GM19328 (cell line): ENCODE measurements at regions not wholly inside any gene's neighbourhood (a gene's known extent, or its start where the extent isn't known, plus 50 kb on each side); places are given as distances from the start of the nearest gene placed in this dataset.
"Not testable (repeated sequence)": the region's sequence is repeated elsewhere in the genome, so short reads cannot be mapped to it uniquely, and the experiment has no call there.

ENCODE experiments used
- ATAC-seq: cut with Tn5 transposase; IDR thresholded peaks from one replicate; pipeline ENCODE4 v1.9.1; 2021; ENCODE audit warnings: mild to moderate bottlenecking, moderate library complexity; ENCODE audit not compliant: unreplicated experiment

DNA sequence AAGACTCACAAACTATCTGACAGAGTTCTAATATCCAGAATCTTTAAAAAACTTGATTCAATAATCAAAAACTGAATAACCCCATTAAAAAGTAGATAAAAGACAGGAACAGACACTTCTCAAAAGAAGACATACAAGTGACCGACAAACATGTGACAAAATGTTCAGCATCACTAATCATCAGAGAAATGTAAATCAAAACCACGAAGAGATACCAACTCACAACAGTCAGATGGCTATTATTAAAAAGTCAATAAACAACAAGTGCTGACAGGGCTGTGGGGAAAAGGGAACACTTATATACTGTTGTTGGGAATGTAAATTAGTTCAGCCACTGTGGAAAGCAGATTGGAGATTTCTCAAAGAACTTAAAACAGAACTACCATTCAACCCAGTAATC is 138.1 kb upstream of the RASGEF1B start:
- no peak for ATAC-seq

DNA sequence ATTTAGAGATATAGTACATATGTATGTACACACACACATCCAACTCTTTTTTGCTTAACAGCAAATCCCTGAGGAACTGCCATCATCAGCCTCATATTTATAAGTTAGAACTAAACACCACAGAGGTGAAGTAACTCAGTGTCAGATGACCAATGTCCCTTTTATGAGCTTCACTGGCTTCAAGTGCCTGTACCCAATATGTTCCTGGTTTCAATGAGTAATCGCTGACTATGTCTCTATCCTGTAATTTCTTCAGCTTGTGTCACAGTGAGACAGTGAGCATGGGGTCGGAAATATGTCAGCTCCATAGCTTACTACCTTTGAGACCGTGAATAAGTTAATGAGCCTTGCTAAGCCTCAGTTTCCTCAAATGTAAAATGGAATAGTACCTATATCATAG is 136.2 kb upstream of the RASGEF1B start:
- ATAC-seq, result no peak

DNA sequence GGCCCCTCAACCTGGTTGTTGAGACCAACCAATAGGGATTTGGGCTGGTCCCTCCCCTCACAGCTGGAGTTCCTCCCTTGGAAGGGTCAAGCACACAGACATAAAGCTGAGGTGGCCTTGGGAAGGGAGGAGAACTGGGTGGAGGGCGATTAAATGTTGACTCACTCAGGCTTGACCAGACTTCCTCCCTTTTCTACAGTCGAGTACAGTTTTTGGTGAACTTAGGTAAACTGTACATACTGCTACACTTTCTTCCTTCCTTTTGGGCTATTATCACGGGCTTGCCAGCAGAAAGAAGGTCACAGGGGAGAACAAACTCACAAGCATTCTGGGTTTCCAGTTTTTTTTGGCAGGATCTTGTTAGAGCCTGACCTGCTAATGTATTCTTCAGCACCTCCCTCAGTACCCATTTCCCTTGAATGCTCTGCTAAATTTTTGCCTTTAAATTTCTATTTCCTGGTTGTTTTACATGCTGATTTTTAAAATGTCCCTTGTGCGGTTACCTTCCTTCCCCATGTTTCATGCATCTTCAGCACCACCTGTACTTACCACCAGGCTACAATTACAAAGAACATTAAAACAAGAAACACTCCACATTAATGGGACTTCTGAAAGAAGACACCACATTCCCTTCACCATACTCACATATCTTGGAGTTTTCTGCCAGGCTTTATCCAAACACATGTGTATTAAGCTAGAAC is 135.2 kb upstream of the RASGEF1B start:
- ATAC-seq, result no peak

DNA sequence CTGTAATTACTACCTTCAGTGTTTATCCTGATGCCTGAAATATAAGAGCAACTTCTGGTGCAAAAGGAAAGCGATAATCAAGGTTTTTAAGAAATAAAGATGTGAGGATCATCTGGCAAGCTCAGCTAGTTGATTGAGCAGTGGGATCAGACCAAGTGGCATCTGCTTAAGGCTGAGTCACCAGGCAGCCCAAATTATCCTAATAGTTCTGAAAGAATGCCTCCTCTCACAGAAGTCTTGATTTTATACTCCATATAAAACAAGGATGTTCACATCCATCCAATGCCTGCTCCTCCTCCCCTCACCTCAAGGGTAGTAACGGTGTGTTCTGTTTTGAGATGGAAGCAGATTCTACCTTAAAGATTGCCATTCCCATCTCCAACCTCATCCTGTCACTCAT is 134.5 kb upstream of the RASGEF1B start:
- no peak for ATAC-seq

DNA sequence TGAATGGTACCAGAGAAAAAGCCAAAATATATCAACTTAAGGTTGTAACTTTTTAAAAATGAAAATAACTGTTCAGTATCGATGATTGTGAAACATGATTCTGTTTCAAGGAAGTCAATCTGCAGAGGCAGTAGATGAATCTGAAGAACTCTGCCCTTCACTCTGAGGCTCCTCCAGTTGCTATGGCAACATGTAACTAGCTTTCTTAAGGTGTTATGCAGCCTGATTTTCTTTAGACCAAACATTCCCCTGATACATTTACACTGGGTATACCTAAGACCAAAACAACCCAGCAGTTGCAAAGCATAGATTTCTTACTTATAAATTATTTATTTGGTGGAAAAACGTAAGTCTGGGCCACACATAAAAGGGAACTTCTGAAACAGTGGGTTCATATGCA is 133.6 kb upstream of the RASGEF1B start:
- no peak for ATAC-seq

DNA sequence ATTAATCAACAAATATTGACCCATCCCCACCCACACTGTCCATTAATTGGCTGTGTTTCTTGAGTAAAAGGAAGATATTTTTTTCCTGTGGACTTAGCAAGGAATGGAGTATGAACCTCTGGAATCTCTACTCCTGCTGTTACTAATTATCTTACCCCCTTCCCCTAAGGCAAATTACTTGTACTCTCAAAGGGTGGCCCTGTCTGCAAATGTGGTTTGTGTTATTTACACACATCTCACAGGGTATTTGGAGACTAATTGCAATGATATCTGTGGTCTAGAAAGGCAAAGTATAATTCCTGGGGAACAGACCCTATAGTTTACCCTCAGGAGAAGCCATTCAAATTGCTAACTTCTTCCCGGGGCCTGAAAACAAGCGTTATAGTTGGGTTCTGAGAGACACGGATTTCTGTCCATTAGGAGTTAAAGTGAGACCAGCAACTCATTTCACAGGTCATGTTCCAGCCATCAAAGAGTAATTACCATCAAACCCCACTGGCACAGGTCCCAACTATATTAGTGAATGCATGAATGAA is 133.0 kb upstream of the RASGEF1B start:
- no peak for ATAC-seq

DNA sequence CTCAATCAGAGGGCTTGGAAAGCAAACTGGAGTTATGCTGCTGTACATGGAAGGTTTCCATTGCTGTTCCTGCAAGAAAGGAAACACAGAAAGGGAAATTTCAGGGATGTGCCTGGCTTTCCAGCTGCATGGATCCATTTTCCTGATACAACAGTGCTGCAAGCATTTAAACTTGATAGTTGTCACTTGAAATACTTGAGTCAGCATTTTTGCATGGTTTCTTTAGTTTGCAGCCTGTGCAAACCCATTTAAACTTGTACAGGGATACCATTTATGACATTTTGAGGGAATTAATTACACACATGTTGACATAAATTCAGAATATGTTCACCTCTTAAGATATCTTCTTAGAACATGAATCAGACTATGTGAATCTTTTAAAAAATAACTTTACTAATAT is 131.1 kb upstream of the RASGEF1B start:
- no peak for ATAC-seq

DNA sequence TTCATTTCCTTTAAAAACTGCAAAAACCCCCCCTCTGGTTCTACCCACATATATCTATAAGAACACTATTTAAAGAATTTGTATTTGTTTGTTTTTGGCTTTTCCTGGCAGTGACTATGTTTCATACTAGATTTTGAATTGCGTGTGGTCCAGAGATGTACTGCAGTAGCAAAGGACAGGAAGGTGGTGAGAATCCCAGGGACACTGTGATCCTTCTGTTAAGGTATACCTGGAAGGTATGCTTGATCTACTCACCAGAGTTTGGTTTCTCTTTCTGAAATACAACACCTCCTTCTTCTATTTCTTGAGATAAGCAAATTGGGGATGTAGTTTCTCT is 129.6 kb upstream of the RASGEF1B start:
- no peak for ATAC-seq

DNA sequence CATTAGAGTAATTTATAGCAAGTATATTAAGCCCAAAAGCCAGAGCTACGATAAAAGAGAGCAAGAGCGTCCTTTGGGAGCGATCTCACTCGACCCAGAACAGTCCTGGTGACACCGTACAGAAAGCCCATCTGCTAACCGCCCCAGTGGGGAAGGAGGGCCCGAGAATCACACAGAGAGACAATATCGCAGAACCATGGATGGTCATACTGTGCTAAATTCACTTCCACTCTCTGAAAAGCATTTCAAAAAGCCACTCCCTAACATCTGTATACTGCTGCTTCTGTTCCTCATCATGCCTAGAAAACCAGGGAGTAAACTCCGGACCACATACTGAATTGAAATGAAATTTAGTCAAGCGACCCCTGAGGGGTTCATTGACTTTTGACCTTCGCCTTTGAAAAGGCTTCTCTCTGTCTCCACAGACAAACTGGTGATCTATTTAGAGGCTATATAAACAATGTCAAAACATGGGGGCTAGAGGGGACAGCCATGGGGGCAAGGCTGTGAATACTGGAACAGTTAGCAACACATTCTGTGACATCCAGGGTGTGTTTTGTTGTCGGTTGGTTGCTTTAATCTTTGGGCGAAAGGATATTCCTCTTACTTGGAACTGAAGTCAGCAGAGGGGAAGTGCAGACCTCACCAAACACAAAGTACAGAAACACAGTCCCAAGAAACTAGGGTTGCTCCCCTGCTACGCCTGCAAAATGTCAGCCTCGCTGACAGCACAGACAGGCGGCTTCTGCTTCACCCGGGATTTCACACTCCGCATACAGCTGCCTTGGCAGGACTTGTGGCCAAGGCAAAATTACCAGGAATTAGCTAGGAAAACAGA is 129.0 kb upstream of the RASGEF1B start:
- ATAC-seq, result no peak

DNA sequence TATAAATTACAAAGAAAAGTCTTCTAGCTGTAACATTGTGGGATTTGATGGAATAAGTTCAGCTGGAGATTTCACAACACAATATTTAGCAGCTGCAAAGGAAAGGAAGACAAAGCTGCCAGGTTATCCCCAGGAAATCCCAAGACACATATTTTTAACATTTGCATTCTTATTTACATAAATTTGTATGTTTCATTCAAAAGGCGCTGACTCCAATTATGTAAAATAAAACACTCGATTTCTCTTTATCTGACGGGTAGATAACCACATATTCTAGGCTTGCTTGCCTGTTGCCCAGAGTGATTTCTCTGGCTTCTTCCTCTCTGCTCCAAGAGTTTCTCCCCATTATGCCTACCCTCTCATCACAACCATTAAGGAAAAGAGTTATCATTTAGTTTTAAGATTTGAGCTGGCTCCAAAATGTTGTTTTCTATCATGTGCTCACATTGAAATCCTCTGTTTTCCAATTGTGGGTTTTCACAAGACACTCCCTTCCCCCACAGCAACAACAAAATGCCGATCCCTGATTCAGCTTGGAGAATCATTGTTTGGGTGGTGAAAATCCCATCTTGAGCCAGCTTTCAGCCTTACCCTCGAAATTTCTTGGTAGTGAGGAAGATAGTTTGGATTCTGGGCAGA is 128.2 kb upstream of the RASGEF1B start:
- no peak for ATAC-seq

DNA sequence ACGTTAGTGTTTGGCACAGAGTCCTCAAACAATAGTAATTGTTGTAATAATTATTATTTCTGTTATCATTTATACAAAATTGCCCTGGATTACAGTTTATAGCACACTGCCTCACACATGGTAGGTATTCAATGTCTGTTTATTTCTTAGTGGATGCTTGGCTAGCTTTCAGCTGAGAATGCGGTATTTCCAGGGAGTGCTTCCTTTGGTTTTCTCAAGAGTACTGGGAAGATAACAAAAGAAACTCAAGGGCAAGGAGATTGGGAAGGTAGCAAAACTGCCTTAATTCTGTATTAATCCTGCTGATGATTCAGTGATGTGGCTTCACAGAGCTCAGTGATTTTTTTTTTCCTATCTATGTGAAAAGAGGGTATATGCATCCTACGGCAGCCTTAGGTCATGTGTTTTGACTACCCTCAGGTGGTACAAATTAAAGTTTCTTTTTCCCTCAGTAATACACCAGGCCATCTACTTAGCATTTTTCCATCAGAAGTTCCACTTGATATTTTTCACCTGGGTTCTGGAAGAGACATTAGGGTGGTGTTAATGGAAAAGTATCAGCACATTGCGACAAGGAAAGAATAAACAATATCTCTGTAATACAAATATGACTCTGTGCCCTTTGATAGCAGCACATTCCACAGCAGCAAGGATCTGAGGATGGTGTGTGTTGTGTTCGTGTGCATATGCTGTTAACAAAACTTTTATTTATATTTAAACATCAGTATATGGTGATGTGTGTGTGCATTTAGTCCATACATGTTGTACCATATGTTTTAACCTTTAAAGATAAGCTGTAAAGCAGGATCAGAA is 124.3 kb upstream of the RASGEF1B start:
- ATAC-seq, result no peak

DNA sequence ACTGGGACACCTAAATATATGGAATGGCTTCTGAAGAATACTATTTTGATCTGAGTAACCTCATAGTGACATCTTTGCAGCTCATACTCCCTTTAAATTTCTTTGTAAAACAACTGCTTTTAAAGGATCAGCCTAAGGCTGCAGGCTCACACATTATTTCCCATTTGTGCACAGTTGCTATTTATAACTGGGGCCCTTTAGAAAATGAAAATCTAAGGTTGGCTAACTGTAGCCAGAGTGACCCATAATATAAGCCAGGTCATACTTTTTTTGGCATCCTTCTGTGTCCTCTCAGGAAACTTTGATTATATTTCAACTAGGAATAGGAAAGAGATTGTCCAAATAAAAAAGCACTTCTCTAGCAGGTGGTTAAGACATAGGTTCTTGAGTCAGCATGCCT is 123.6 kb upstream of the RASGEF1B start:
- ATAC-seq, result no peak

DNA sequence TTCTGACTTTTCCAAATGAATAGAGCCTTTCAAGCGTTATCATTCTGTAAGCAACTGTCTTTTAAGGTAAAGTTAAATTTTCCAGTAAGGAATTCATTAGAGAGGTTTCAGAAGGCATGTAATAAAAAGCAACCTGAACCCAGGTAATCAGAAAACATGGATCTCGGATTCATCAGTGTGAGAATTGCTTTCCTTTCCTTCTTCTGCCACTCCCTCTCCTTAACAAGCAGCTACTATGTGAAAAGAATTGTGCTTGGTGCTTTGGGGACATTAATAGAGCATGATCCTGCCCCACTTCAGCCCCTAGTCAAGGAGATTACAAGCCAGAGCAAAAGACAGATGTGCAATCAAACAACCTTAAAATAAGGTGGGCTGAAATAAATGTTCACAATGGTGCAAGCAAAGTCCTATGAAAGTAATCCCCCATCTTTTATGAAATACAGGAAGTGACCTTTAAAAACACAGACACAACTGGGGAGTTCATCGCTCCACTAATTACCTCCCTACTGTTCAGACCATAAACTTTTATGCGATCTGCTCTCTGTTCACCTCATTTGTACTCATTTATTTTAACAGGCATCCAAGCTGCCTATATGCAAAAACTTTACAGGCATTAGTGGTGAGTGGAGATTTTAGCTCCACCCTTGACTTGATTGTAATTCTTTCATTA is 122.9 kb upstream of the RASGEF1B start:
- ATAC-seq, result no peak

DNA sequence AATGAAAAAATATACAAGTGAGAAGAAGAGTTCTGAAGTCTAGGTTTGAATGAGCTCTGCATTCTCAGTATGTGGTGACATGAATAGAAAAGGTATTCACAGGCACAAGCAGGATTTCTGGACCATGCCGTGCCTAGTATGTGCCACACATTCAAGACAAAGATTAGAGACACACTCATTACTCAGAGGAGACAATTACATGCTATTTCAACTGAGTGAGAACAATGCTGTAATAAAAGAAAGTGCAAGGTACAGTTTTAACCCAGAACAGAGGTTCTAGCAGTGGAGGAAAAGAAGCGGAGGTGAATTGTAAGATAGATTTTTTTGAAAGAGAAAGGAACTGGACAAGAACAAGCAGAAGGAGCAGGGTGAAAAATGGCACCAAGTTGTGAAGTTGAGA is 121.0 kb upstream of the RASGEF1B start:
- ATAC-seq, result no peak

DNA sequence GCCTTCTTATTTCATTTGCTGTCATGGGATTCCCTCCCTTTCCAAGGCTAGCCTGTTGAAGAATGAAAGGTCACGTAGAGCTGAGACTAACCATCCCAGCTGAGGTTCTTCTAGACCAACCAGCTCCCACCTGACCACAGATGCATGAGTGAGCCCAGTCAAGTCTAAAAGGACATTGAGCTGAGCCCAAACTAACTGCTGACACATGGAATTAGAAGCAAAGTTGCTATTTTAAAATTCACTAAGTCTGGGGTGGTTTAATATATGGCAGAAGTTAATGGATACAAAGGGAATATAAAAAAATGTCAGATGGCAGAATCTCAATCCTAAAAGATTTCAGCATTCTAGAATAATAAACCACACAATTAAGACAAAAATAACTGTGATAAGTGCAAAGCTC is 118.9 kb upstream of the RASGEF1B start:
- ATAC-seq, result no peak

DNA sequence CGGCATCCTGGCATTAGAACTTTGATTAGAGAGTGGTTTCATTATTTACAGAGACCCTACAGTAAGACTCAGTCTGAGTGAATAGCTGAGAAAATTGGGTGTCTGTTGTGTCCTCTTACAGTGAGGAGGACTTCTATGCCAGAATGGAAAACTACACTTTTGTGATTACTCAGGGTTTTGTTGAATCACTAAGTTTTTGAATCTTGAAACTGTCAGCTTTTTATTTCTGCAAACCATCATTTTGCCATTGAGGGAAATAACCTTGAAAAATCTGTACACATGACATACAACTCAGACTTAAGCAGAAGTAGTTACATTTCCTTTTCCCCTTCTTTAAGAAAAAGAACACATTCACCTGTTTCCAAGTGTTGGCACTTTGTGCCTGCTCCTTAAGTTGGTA is 117.6 kb upstream of the RASGEF1B start:
- no peak for ATAC-seq

DNA sequence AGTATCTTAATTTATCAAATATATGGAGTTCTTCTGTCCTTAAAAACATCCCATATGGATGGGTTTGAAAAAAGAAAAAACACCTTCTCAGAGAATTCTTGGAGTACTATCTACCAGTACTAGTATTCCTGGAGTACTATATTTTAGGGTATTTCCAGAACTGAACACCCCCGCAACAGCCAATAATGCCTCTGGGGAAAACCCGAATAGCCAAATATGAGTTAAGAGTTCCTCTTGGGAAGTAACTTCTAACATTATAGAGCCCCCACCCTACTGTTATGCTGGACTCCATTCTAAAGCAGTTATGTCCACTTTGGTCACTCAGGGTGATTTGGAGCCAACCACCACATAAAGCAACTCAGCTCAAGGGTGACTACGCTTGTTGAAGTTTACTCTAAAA is 115.0 kb upstream of the RASGEF1B start:
- no peak for ATAC-seq

DNA sequence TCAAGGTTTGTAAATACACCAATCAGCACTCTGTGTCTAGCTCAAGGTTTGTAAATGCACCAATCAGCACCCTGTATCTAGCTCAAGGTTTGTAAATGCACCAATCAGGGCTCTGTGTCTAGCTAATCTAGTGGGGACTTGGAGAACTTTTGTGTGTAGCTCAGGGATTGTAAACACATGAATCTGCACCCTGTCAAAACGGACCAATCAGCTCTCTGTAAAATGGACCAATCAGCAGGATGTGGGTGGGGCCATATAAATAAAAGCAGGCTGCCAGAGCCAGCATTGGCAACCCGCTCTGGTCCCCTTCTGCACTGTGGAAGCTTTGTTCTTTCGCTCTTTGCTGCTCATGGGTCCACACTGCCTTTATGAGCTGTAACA is 109.3 kb upstream of the RASGEF1B start:
- ATAC-seq, result not testable (repeated sequence)

DNA sequence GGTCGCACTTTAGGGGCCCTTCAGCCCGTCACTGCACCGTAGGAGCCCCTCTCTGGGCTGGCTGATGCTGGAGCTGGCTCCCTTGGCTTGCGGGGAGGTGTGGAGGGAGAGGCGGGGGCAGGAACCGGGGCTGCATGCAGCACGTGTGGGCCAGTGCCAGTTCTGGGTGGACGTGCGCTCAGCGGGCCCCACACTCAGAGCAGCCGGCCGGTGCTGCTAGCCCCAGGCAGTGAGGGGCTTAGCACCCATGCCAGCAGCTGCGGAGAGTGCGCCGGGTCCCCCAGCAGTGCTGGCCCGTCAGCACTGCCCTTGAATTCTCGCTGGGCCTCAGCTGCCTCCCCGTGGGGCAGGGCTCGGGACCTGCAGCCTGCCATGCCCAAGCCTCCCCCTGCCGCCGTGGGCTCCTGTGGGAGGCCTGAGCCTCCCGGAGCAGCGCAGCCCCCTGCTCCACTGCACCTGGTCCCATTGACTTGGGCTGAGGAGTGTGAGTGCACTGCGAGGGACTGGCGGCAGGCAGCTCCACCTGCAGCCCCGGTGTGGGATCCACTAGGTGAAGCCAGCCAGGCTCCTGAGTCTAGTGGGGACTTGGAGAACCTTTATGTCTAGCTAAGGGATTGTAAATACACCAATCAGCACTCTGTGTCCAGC is 108.8 kb upstream of the RASGEF1B start:
- no peak for ATAC-seq

DNA sequence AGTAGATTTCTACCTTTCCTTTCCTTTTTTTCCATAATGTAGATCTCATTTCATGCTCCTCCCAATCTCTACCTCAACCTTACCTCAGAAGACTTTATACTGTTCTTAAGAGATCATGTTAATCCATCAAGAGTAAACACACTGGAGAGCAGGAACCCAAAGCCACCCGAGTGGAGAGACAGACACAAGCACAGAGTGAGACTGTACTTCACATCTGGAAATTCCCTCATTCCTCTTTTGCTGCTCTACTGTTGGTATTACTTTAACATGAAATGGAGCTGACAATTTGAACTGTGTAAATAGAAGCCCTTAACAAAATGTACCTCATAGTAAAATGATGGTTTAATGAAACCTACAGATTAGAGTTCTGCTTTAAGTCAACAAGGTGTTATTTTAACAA is 105.7 kb upstream of the RASGEF1B start:
- no peak for ATAC-seq
